HG03045 (cell line): ENCODE measurements at regions not wholly inside any gene's neighbourhood (a gene's known extent, or its start where the extent isn't known, plus 50 kb on each side); places are given as distances from the start of the nearest gene placed in this dataset.
A peak's percentile ranks its signal among the peaks of the same experiment; 100 is the strongest.

Source experiments
- ATAC-seq: cut with Tn5 transposase; IDR thresholded peaks from one replicate; pipeline ENCODE4 v1.9.1; 2021; ENCODE audit warnings: mild to moderate bottlenecking, moderate library complexity; ENCODE audit not compliant: unreplicated experiment

DNA sequence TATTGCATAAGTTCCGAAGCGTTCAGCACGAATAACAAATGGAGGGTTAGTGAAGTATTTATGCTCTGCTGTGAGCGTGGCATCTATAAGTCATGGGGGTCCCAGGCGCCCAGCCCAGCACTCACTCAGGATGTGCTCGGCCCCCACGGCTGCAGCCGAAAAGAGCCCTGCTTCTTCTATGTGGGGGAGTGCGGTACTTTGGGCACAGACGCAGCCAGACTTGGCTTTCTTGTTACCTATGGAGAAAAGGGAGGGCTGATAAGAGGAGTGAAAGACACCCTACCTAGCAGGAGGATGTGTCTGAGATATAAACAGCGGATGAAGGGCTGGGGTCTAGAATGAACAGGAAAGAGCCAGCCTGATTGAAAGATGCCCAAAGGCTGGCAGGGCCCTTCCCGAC lies 51.4 kb downstream of the MRPL36 start:
- no peak for ATAC-seq

DNA sequence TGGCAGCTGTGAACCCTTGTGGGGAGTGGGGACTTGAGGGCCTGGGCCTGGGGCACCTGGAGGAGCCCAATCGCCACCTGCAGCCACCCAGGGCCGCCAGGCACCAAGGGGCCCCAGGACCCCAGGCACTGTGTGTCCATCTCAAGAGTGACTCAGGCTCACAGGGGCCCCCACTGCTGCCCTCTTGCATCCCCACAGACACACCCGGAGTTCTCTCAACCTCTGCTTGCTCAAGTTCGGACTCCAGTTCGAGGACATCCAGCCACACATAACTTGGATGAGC lies 51.9 kb downstream of the MRPL36 start:
- ATAC-seq, result no peak

DNA sequence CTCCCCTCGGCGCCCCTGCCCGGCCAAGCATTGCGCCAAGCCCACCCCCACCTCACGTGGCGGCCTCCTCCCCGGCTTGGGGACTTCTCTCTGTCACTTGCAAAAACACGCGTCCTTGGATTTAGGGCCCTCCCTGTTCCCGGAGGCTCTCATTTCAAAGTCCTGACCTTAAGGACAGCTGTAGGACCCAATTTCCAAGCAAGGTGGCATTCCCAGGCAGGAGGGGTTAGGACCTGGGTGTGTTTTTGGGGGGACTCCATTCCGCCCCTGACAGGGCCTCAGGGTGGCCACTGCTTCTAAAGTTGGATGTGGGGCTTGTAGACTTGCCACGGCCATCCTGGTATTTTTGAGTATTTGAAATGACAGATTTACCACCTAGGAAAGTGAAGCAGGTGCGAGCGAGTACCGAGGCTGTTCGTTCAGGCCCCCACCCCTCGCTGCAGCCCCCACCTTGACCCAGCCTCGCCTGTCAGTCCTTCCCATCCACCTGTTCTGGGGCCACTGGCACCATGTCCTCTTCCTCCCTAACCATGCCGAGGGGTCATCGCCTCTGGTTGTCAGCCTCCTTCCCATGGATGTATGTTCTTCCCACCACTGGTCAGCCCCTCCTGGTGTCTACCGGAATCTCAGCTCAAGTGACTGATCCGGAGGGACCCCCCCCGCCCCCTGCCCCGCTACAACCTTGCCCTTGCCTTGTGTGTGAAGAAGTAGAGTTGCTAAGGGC lies 52.4 kb downstream of the MRPL36 start:
- no peak for ATAC-seq

- no peak for ATAC-seq
Observed at GRCh38 chr5:1746371-1747078, 53.1 kb downstream of the MRPL36 start.

GRCh38 chr5:1745796-1746370 lies 53.8 kb downstream of the MRPL36 start:
- no peak for ATAC-seq

- ATAC-seq, result no peak
Observed at GRCh38 chr5:1745123-1745795, 54.4 kb downstream of the MRPL36 start.

DNA sequence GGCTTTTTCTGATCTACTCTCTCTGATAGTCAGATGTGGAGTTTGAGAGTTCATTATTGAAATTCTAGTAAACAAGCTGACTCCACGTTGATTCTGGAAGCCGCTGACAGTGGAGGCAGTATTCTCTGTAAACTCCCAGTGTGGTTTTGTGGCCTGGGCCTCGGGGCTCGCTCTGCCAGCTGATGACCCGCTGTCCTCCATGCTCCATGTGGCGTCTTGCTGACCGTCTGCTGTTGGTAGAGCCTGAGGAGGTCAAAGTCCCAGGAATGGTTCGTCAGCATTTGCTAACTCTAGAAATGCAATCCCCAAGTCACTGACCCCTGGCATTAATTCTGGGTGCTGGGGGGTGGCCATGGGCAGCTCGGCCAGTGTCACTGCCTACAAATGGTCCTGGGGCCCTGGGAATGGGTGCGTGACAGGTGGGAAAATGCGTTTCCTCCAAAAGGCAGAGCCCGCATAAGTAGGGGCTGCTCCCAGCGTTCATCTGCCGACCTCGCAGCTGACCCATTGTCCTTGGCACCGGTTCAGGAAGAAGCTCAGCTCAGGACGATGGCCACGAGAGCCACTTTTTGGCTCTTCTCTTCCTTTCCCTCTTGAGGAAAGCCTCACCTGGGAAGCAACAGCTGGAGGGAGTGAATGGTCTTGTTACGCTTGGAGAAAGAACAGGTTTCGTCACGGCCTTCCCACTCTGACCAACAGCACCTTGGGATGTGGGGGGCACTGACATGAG lies 55.1 kb downstream of the MRPL36 start:
- no peak for ATAC-seq

- no peak for ATAC-seq
Observed at GRCh38 chr5:1743769-1744085, 55.9 kb downstream of the MRPL36 start.

DNA sequence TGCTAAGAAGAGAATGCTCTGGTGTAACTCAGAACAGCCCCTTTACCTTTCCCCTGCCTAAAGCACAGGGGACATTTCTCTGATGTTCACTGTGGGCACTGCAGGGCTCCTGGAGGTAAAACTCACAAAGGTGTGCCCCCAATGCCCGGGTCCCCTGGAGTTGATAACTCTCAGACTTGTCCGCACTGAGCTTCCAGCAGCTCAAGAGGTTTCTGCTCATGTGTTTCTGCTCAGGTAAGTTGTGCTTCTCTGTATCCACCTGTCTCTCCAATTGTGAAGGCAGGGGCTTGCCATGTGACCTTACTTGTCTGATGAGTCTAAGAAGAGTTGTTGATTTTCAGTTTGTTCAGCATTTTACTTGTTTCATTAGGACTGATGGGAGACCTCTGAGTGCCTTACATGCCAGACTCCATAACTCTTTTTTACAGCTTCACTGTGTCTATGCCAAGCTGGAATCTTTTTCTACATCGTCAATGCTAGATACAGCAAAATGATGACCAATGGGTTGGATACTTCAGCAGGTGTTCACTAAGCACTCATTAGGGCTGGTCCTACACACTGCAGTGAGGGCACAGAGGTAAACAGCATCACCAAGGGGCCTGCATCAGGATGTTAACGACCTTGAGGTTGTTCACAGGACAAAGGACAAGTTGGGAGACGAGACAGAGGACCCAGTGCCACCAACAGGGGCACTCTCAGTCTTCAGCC lies 56.4 kb downstream of the MRPL36 start:
- no peak for ATAC-seq

- peak; percentile 53 for ATAC-seq
Observed at GRCh38 chr5:1737790-1738405, 61.7 kb downstream of the MRPL36 start.

DNA sequence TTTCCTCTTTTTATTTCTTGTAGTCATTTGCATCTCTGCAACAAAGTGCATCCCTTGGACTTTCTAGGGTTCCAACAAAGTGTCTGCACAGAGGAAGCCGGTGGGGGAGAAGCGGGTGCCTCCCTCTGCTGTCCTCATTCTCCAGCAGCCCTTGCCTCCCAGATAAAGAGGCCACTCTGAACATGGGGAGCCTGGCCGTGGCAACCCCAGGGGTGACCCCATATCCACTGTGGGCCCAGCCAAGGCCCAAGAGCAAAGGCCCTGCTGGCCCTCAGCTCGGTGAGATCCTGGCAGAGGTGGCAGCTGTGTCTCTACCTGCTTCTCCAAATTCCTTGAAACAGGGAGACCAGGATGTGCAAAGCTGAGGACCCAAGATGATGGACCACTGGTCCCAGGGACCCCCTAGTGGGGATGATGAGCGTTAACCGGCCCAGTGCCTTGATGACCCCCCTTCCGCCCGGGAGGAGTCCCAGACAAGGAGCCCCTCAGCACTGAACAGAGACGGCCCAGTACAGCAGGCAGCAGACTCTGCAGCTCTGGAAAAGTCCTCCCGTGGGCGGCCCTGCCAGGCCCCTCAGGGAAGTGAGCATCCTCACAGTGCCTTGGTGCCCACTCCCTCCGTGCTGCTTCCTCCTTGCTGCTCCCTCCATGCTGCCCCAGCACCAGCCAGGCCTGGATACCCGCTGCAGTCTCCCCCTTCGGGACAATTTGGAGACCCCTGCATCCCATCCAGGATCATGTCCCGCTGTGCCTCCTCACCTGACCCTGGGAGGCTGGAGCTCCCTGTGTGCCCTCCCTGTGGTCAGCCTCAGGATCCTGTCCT lies 62.5 kb downstream of the MRPL36 start:
- no peak for ATAC-seq

- no peak for ATAC-seq
Observed at GRCh38 chr5:1736065-1736464, 63.6 kb downstream of the MRPL36 start.

- ATAC-seq, result no peak
Observed at GRCh38 chr5:1735320-1735970, 64.2 kb downstream of the MRPL36 start.

DNA sequence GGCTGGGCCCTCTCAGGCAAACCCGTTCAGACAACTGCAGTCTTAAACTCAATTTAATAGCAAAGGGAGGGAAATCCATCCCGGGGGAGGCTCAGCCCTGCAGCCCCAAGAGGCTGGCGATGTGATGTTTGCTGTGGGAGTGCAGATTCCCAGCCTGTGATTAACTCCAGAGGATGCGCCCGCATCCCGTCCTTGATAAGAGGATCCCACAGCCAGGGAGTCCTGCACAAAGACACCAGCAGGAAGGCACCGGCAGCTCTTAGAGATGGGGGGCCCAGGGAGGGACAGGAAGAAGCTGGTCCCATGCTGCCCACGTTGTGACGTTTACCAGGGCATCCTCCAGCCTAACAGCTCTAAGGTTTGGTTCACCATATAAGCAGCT lies 64.7 kb downstream of the MRPL36 start:
- no peak for ATAC-seq

DNA sequence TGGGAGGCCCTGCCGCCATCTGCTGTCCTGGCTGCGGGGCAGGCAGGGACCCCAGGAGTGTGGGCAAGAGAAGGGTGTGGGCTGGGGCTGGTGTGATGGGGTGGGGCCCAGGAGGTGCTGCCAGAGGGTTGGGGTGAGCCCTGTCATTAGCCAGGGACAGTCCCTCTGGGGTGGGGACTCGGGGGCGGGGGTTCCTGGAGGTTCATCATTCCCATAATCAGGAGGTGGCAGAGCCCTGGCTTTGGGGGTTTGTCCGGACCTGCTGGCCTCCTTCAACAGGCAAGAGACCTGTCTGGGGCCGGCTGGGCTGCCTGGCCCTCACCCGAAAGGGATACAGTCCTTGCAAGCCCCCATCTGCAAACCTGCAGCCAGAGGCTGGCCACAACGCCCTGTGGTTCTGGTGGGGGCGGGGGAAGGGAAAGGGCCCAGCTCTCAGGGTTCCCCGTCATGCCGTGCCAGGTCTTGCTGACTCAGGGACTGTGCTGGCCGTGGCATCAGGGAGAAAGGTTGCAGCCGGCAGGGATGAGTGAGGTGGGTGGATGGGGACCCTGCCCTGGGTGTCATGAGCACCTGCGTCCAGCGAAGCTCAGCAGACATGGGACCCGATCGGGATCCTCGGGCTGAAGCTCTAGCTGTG lies 65.2 kb downstream of the MRPL36 start:
- ATAC-seq, result no peak

DNA sequence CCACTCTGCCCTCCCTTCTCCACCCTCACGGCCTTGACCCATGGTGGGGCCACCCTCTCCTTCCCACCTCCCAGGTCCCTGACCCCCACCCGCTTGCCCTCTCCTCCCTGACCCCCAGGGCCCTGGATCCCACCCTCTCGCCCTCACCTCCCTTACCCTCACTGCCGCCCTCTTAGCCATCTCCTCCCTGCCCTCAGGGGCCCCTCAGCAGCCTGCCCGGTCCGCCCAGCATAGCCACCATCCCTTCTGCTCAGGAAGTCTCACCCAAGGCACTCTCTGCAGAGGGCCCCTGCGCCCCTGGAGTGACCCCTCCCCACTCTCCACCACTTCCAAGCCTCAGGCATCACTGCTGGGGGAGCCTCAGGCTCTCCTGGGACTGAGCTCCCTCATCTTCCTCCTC lies 66.3 kb downstream of the MRPL36 start:
- ATAC-seq, result no peak

- no peak for ATAC-seq
Observed at GRCh38 chr5:1732945-1733344, 66.7 kb downstream of the MRPL36 start.

- ATAC-seq, result no peak
Observed at GRCh38 chr5:1732238-1732941, 67.2 kb downstream of the MRPL36 start.
